HFF-Myc (cell line): ENCODE measurements at regions not wholly inside any gene's neighbourhood (a gene's known extent, or its start where the extent isn't known, plus 50 kb on each side); places are given as distances from the start of the nearest gene placed in this dataset.

Experiments
- DNase-seq: peaks from one replicate; pipeline ENCODE4 v3.0.0-alpha.2; 2011; ENCODE audit warnings: low read depth; ENCODE audit errors: extremely low read depth
- H3K4me3 ChIP-seq: replicated peaks from 2 replicates; pipeline ENCODE4 v1.5.1; 2011; ENCODE audit warnings: low read depth, mild to moderate bottlenecking, control low read depth, low read length
- CTCF ChIP-seq: IDR thresholded peaks from 2 replicates; pipeline ENCODE4 v1.5.1; 2012; ENCODE audit warnings: mild to moderate bottlenecking, low read depth, low read length, control low read depth; ENCODE audit errors: missing control alignments

DNA sequence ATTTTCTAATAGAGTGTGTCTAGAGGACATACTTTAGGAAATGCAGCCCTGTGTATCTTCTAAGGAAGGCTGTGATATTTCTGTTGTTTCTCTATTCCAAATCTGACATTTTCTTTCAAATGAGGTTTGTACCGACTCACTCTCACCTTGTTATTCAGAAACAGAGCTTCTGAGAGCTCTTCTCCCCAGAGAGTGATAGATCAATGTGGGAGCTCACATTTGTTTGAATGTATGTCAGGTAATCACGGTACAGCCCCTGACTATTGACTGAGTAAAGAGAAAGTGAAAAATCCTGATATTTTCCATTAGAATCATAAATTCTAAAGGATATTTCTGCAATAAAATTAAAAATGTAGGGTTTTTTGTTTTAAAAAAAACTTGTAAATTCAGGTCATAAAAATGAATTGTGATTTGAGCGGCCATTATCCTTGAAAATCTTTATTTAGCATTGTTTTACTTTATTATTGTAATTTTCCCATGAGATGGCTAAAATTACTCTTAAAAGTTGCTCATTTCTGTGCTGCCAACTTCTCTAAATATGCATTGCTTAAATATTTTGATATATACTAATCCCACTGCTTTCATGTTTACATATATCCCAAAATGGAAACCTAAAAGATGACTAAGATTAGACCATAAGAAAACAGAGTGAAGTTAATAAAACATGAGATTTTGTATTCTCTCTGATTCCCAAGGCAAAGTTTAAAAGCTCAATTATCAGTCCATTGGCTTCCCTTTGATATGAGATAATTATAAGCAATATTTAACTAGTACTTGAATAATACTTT is 1226.8 kb upstream of the CITED2 start:
- H3K4me3 ChIP-seq: no peak overlapping the region
- DNase-seq: no peak
- TF ChIP-seq CTCF: no peak

DNA sequence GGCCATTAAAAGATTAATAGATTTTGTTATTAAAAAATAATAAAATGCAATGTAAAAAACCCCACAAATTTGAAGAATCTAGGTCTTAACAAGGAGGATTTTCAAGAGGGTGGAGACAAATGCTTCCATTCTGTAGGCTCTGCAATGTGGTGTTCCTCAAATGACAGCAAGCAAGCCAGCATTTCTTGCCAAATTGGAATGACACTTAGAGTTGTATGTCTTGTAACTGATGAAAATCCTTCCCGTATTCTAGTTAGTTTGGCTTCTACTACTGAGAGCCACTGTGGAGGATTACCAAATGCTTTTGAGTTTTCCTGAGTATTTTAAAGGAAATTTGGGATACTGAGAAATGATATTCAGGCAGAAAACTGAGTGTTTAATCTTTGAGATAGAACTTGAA is 1225.5 kb upstream of the CITED2 start:
- no peak overlapping the region for H3K4me3 ChIP-seq
- TF ChIP-seq CTCF: no peak
- no peak for DNase-seq

DNA sequence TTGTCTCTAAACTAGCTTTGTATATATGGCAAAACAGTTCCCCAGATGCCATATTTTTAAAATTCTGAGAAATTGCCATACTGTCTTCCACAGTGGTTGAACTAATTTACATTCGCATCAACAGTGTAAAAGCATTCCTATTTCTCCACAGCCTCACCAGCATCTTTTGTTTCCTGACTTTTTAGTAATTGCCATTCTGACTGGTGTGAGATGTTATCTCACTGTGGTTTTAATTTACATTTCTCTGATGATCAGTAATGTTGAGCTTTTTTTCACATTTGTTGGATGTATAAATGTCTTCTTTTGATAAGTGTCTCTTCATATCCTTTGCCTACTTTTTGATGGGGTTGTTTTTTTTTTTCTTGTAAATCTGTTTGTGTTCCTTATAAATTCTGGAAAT is 1222.7 kb upstream of the CITED2 start:
- no peak overlapping the region for H3K4me3 ChIP-seq
- DNase-seq: no peak
- no peak for TF ChIP-seq CTCF

- TF ChIP-seq CTCF: no peak
- DNase-seq: no peak
- no peak overlapping the region for H3K4me3 ChIP-seq
Measured at GRCh38 chr6:140594806-140595128, 1220.3 kb upstream of the CITED2 start.

GRCh38 chr6:140592877-140593276 is 1218.4 kb upstream of the CITED2 start:
- no peak for DNase-seq
- no peak overlapping the region for H3K4me3 ChIP-seq
- TF ChIP-seq CTCF: no peak

GRCh38 chr6:140590641-140591040 is 1216.2 kb upstream of the CITED2 start:
- H3K4me3 ChIP-seq: no peak overlapping the region
- TF ChIP-seq CTCF: no peak
- DNase-seq: no peak

DNA sequence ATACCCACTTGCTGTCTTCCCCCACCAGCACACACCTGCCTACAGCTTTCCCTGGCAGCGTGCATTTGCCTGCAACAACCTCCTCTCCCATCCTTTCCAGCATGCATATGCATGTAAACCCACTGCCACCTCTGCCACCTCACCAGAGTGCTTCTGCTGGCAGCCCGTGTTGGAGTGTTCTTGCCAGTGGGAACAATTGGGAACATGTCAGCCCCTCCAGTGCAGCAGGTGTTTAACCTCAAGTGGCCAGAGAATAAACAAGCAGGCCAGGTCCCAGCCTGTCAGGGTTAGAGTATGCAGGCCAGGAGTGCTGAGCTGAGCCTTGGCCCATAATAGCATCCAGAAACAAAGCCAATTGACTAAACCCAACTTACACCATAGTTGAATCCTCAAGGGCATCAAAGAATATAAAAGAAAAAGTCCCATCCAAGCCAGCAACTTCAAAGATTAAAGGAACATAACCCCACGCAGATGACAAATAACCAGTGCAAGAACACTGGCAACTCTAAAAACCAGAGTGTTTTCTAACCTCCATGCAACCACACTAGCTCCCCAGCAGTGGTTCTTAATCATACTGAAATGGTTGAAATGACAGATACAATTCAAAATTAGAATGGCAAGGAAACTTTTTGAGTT is 1212.1 kb upstream of the CITED2 start:
- no peak for TF ChIP-seq CTCF
- DNase-seq: no peak
- H3K4me3 ChIP-seq: no peak overlapping the region
